ENCODE measurements at regions not wholly inside any gene's neighbourhood (a gene's known extent, or its start where the extent isn't known, plus 50 kb on each side); places are given as distances from the start of the nearest gene placed in this dataset.

GRCh38 chr16:79651363-79651762, 50.8 kb upstream of the MAF start:
- H3K27me3 Mint-ChIP-seq, result peaks cover 12% of the 10 kb centered on the region
- no peaks in the 10 kb centered on the region for H3K36me3 Mint-ChIP-seq (ENCODE audit: low read depth)
- ChIA-PET CTCF (interaction anchor here (0.7 to 3.2 kb wide), 3 partner anchors 9 to 882 kb away, joined by 3 to 6 read pairs (median 5); no protein-coding TSS in a partner anchor), POLR2A (no interaction called here)
- H3K4me3 Mint-ChIP-seq, result no peak overlapping the region
- DNase-seq, result no peak
- no peaks in the 10 kb centered on the region for H3K9me3 Mint-ChIP-seq
- H3K4me1 Mint-ChIP-seq, result no peaks in the 10 kb centered on the region
- H3K27ac Mint-ChIP-seq, result no peak overlapping the region
